GM21723 (cell line): ENCODE measurements at regions not wholly inside any gene's neighbourhood (a gene's known extent, or its start where the extent isn't known, plus 50 kb on each side); places are given as distances from the start of the nearest gene placed in this dataset.

Experiments
- ATAC-seq: cut with Tn5 transposase; IDR thresholded peaks from one replicate; pipeline ENCODE4 v1.9.1; 2021; ENCODE audit warnings: mild to moderate bottlenecking, moderate library complexity; ENCODE audit not compliant: unreplicated experiment

- ATAC-seq, result no peak
Measured at GRCh38 chr1:68332041-68332440, 99.7 kb upstream of the WLS start.

GRCh38 chr1:68331117-68331865, 99.0 kb upstream of the WLS start:
- ATAC-seq, result no peak

DNA sequence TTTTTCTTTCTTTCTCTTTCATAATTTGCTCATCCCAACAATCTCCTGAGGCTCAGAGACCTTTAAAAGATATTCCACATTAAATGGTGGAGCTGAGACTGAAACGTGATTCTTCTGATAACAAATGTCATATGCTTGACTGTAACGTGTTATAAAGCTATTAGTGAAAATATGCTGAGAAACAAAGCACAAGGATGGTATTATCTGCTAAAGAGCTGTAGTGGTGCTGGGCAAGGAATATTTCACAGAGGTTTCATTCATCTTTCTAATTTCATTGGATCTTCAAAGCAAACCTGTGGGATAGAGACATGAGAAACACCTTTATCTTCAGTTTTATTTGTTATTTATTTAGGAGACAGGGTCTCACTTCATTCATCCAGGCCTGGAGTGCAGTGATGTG, 98.1 kb upstream of the WLS start:
- no peak for ATAC-seq

- no peak for ATAC-seq
Measured at GRCh38 chr1:68329096-68329835, 96.9 kb upstream of the WLS start.

DNA sequence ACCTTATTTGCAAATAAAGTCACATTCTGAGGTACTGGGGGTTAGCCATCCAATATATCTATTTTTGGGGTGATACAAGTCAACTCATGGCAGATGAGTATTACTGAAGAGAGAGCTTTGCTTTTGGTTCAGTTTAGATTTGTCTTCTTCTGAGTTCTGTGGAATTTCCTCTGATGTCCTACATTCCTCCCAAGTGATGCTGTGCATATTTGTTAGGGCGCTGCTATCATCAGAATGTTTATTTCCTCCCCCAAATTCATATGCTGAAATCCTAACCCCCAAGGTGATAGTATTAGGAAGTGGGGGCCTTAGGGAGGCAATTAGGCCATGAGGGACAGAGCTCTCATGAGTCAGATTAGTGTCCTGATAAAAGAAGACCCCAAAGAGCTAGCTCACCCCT, 96.2 kb upstream of the WLS start:
- no peak for ATAC-seq

GRCh38 chr1:68327414-68327813, 95.1 kb upstream of the WLS start:
- no peak for ATAC-seq

DNA sequence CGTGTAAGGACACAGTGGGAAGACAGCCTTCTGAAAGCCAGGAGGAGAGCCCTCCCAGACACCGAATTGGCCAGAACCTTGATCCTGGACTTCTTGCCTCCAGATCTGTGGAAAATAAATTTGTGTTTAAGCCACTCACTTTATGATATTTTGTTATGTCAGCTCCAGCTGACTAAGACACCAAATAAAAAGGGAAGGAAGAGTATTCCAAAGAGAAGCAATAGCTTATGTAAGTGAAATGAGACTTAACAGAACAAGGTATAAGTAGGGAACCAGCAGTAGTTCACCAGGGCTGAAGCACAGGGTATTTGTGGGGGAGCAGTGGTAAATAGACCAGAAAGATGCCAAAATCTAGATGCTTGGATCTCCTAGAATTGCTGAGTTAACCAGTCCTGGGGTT, 94.2 kb upstream of the WLS start:
- ATAC-seq, result no peak

GRCh38 chr1:68324316-68324715, 92.0 kb upstream of the WLS start:
- no peak for ATAC-seq

- ATAC-seq, result no peak
Measured at GRCh38 chr1:68322837-68323687, 90.7 kb upstream of the WLS start.

DNA sequence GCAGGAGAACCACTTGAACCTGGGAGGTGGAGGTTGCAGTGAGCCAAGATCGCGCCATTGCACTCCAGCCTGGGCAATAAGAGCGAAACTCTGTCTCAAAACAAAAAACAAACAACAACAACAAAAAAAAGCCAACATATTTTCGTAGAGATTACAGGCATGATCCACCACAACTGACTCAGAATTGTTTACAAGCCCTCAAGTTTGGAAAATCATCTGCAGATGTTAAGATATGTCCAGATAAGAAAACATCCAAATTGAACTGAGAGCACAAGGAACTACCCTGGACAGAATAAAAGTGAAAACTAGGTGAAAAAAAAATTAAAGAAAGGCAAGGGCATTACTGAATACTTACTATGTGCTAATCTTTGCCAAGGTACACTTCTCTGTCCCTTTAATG, 89.8 kb upstream of the WLS start:
- ATAC-seq, result no peak

DNA sequence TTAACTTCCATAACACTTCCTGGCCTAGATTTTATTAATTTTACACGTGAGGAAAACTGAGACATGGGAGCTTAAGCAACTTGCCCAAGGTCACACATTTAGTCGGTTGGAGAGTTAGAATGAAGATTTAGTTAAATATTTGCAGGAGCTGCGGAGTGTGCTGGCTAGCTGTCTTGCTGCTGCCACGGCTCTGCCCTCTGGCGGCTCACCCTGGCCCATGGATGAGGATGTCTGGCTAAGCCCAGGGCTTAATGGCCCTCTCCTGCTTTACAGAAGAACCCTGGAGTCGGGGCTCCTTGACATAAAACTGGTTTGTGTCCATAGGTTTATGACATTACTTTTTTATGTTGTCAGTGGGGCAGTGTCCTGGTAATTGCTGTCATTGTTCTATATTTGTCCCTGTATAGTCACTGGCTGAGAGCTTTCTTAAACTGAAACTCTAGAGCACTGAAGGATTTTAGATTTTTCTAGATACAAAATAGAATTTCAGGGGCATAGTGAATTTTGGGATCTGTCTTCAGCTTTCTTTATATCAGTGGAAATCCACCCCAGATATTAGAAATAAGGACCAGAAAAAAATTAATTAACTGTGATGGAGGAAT, 88.9 kb upstream of the WLS start:
- no peak for ATAC-seq

- ATAC-seq, result no peak
Measured at GRCh38 chr1:68320349-68320748, 88.0 kb upstream of the WLS start.

DNA sequence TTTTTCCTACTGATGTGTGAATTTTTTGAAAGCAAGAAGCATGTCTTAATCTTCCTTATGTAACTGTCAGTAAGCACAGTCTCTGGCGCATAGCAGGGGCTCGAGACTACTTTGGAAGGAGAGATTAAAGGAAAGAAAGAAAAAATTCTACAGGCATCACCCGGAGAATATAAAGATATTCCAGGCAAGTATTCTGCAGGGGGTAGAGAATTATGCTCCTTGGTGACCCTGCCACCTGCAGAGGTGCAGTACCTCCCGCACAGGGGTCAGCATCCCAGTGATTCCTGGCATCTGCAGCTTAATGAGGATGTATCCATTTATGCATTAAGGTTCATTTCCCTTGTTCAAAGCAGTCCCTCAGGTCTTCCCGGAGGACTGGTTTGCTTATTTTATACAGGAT, 87.6 kb upstream of the WLS start:
- ATAC-seq, result no peak

DNA sequence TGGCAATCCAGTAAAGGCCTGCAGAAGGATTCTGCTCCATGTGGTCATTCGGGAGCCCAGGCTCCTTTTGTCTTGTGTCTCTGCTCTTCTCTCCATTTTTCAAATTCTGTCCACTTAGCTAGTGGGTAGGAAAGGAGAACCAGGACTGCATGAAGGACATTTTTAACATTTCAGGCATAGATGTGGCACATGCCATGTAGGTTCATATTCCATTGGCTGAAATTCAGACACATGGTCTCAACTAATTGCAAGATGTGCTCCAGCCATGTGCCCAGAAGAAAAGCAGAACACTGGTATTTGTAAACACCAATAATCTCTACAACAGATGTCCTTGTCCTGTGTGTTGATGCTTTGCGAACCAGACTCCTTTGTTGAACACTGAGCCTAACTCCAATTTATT, 85.2 kb upstream of the WLS start:
- ATAC-seq, result no peak

- no peak for ATAC-seq
Measured at GRCh38 chr1:68314151-68314780, 81.9 kb upstream of the WLS start.

DNA sequence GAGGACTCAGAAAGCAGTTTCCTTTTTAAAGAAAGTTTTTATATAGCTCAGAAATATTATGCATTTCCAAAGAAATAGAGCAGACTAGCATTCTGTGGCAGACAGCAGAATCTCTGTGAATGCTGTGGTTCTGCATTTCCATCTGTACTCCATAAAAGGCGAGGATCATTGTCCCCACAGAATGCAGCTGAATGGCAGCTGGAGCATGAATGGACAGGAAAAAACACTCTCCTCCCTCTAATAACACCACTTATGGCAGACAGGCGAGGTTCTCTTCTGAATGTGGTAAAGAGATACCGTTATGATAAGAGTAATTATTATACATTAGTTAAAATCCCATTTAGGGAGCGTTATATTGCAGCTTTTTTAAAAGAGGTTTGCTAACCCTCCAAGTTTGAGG, 81.4 kb upstream of the WLS start:
- ATAC-seq, result no peak

- ATAC-seq, result no peak
Measured at GRCh38 chr1:68308034-68308433, 75.7 kb upstream of the WLS start.

DNA sequence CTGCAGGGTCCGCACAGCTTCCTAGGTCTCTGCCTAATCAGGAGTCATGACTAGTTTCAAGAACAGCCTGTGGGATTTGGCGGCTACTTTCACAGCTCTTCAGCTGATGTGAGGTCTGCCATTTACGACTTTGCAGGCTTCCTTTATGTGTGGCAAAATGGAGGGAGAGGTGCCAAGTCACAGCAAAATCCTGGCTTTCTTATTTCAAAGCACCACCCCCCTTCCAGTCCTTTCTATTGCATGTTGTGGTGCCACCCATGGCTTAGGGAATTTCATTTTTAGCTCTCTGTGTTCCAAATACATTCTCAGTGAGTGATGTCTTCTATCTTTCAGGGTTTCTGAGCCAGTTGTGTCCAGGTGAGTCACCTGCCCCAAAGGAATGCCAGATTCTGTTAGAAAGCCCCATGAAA, 75.1 kb upstream of the WLS start:
- no peak for ATAC-seq

DNA sequence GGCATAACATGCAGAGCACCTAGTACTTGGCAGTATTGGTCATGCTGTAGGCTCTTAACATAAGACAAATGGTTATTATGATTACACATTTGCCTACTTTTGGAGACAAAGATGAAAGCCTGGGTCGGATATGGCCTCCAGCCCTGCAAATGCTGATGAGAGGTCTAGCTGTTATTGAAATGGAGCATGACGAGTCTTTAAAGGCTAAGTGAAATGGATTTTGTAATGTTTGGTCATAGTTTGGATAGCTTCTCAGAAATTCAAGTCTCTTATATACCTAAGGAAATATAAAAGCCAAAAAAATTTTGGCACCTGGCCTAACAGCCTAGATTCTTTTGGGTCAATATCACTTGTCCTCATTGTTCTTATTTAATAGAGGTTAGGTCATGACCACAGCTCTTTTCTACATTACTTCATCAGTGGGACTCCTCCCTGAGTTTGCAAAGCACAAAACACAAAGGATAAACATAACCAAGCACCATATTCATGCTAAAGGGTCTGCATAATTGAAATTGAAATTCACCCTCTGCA, 69.2 kb upstream of the WLS start:
- no peak for ATAC-seq

GRCh38 chr1:68294367-68295066, 62.2 kb upstream of the WLS start:
- no peak for ATAC-seq
